Fibroblast of lung (primary cell): ENCODE measurements at regions not wholly inside any gene's neighbourhood (a gene's known extent, or its start where the extent isn't known, plus 50 kb on each side); places are given as distances from the start of the nearest gene placed in this dataset.

ENCODE experiments used
- EZH2 ChIP-seq: IDR thresholded peaks from 2 replicates; pipeline ENCODE4 v1.5.1; 2012; ENCODE audit warnings: low read length, control low read depth, mild to moderate bottlenecking; ENCODE audit errors: missing control alignments
- TF ChIP-seq, protein P1 (sequence below), 2 donors: IDR thresholded peaks in 1 of 2; conservative IDR thresholded peaks in 1 of 2; 1 replicate in 1 of 2; 2 replicates in 1 of 2; pipeline ENCODE4 v1.5.1; 2011 to 2012; ENCODE audit warnings: low read length in 2 of 2, control low read depth in 1 of 2, inconsistent platforms in 1 of 2, low read depth in 1 of 2, mild to moderate bottlenecking in 1 of 2

DNA sequence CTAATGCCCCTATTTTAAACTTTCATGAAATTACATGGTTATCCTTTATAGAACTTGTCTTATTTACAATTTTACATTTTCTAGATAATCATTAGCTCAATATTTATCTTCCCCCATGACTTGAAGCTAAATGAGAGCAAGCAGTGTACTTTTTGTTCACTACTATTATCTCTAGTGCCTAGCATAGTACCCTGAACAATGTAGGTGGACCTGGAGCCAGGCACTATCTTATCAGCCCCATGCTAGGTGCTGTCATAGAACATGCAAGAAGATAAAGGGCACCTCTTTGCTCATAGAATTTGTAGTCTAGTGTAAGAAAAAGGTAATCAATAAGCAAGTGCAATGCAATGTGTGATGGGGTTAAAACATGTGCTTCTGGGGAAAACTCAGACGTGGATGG, 399.9 kb downstream of the ELAVL2 start:
- TF ChIP-seq, protein P1, sequence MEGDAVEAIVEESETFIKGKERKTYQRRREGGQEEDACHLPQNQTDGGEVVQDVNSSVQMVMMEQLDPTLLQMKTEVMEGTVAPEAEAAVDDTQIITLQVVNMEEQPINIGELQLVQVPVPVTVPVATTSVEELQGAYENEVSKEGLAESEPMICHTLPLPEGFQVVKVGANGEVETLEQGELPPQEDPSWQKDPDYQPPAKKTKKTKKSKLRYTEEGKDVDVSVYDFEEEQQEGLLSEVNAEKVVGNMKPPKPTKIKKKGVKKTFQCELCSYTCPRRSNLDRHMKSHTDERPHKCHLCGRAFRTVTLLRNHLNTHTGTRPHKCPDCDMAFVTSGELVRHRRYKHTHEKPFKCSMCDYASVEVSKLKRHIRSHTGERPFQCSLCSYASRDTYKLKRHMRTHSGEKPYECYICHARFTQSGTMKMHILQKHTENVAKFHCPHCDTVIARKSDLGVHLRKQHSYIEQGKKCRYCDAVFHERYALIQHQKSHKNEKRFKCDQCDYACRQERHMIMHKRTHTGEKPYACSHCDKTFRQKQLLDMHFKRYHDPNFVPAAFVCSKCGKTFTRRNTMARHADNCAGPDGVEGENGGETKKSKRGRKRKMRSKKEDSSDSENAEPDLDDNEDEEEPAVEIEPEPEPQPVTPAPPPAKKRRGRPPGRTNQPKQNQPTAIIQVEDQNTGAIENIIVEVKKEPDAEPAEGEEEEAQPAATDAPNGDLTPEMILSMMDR (conservative IDR thresholded peaks at IDR 0.05 in 1 of 2, IDR thresholded peaks at IDR 0.05 in 1 of 2; ENCODE audit: low read depth in 1 of 2, low read length in 2 of 2), result no peak
- TF ChIP-seq EZH2, result no peak
